Upper lobe of right lung (tissue), 1 donor: ENCODE measurements at regions not wholly inside any gene's neighbourhood (a gene's known extent, or its start where the extent isn't known, plus 50 kb on each side); places are given as distances from the start of the nearest gene placed in this dataset.
A peak's percentile ranks its signal among the peaks of the same experiment; 100 is the strongest.

Experiments used
- ATAC-seq: fragments of 200-7000 bp; cut with Tn5 transposase; one replicate; pipeline ENCODE4 v1.9.1; 2020; ENCODE audit warnings: mild to moderate bottlenecking, moderate library complexity
- DNase-seq: peaks from one replicate; pipeline ENCODE4 v3.0.0-alpha.2; 2020
- H3K27ac ChIP-seq: fragments of 200-600 bp; one replicate; pipeline ENCODE4 v1.8.0; 2022
- H3K27me3 ChIP-seq: fragments of 200-600 bp; one replicate; pipeline ENCODE4 v1.8.0; 2022; ENCODE audit warnings: mild to moderate bottlenecking
- H3K36me3 ChIP-seq: fragments of 200-600 bp; one replicate; pipeline ENCODE4 v1.8.0; 2022
- H3K4me1 ChIP-seq: fragments of 200-600 bp; one replicate; pipeline ENCODE4 v1.8.0; 2022
- H3K4me3 ChIP-seq: fragments of 200-600 bp; one replicate; pipeline ENCODE4 v1.8.0; 2022; ENCODE audit warnings: mild to moderate bottlenecking
- H3K9me3 ChIP-seq: fragments of 200-600 bp; one replicate; pipeline ENCODE4 v1.8.0; 2022
- CTCF ChIP-seq: fragments of 200-600 bp; IDR thresholded peaks from one replicate; pipeline ENCODE4 v1.8.0; 2022; ENCODE audit warnings: antibody characterized with exemption
- intact Hi-C: fragments of 100-400 bp; cut with DNase I; formaldehyde crosslinking; loops from one replicate; pipeline ENCODE4 v1.11.0; 2022
- donor health status: DM: no; HTN: yes; CAD: no; lungs with severe emphysema.

DNA sequence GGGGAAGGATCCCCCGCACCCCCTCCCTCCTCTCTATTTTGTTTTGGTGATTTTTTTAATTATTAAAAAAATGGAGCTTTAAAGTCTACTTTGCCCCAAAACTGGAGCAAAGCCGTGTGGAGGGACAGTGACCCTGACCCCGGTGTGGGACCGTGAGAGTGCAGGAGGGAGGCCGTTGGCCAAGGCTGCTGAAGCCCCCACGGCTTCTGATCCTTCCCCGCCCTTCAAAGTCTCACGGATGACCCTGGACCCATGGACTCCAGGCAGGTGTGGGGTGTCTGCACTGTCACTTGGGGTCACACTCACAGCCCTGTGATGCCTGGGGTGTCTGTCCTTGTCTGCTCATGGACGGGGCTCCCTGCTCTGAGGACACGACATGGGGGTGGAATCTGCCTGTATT, 133.3 kb downstream of the CPZ start:
- ATAC-seq (no peak), DNase-seq (peak; percentile 32)
- Histone ChIP-seq H3K4me3 (no peak overlapping the region), H3K27ac (no peak overlapping the region), H3K27me3 (peaks cover 10% of the 10 kb centered on the region), H3K36me3 (no peaks in the 10 kb centered on the region), H3K4me1 (no peaks in the 10 kb centered on the region), H3K9me3 (no peaks in the 10 kb centered on the region)
- intact Hi-C loops, result no loop called here
- no peak for TF ChIP-seq CTCF

DNA sequence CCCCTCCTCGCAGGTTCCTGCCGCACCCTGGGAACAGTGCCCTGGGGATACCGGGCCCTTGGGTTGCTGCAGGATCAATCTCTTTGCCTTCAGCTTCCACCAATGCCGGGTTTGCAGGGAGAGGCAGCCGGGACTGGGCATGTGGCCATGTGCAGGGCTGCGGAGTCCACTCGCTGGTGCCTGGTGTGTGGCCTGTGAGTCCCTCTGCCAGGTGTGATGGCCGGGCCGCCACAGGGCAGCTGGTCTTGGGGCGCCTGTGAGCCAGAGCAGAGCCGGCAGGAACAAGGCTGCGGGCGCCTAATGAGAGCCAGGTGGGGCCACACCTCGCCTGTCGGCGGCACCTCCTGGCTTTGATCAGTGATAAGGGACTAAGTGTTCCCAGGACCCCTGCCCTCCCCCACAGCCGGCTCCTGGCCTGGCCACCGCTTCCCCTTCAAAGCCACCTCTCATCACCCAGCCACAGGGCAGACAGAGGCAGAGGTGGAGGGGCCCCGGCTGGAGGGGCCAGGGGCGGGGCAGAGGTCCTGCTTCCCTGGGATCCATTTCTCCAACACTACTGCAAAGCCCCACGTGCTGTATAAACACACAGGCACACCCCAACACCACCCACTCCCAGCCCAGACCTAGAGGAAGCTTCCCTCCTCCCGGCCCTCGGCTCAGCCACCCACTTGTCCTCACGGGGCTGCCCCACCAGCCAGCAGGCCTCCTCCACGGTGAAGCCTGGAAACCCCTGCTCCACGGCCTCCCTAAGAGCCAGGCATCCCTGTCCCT, 132.7 kb downstream of the CPZ start:
- no peak overlapping the region for H3K27ac ChIP-seq
- TF ChIP-seq CTCF, result no peak
- ATAC-seq, result no peak
- no peaks in the 10 kb centered on the region for H3K36me3 ChIP-seq
- H3K4me1 ChIP-seq, result no peaks in the 10 kb centered on the region
- H3K27me3 ChIP-seq, result peaks cover 10% of the 10 kb centered on the region
- DNase-seq, result peak; percentile 54
- H3K4me3 ChIP-seq, result no peak overlapping the region
- H3K9me3 ChIP-seq, result no peaks in the 10 kb centered on the region
- intact Hi-C loops, result no loop called here

- DNase-seq, result peak; percentile 54
- no peaks in the 10 kb centered on the region for H3K9me3 ChIP-seq
- H3K27ac ChIP-seq, result no peak overlapping the region
- intact Hi-C loops, result no loop called here
- no peaks in the 10 kb centered on the region for H3K4me1 ChIP-seq
- H3K4me3 ChIP-seq, result no peak overlapping the region
- no peak for ATAC-seq
- no peaks in the 10 kb centered on the region for H3K36me3 ChIP-seq
- no peak for TF ChIP-seq CTCF
- peaks cover 10% of the 10 kb centered on the region for H3K27me3 ChIP-seq
These were observed 132.0 kb downstream of the CPZ start for GRCh38 chr4:8724436-8725070.

- intact Hi-C loops, result no loop called here
- Histone ChIP-seq H3K36me3 (no peaks in the 10 kb centered on the region), H3K4me3 (no peak overlapping the region), H3K27me3 (peaks cover 10% of the 10 kb centered on the region), H3K4me1 (no peaks in the 10 kb centered on the region), H3K27ac (no peak overlapping the region), H3K9me3 (no peaks in the 10 kb centered on the region)
- no peak for ATAC-seq
- no peak for TF ChIP-seq CTCF
- DNase-seq, result peak; percentile 51
These were observed 130.8 kb downstream of the CPZ start for GRCh38 chr4:8723222-8723980.

- no peaks in the 10 kb centered on the region for H3K4me1 ChIP-seq
- H3K27me3 ChIP-seq, result peaks cover 10% of the 10 kb centered on the region
- no peak for TF ChIP-seq CTCF
- DNase-seq, result no peak
- ATAC-seq, result no peak
- H3K4me3 ChIP-seq, result no peak overlapping the region
- H3K9me3 ChIP-seq, result no peaks in the 10 kb centered on the region
- intact Hi-C loops, result no loop called here
- no peaks in the 10 kb centered on the region for H3K36me3 ChIP-seq
- H3K27ac ChIP-seq, result no peak overlapping the region
These were observed 130.0 kb downstream of the CPZ start for GRCh38 chr4:8722556-8722955.
